IMR-90 (cell line): ENCODE measurements at regions not wholly inside any gene's neighbourhood (a gene's known extent, or its start where the extent isn't known, plus 50 kb on each side); places are given as distances from the start of the nearest gene placed in this dataset.

ENCODE experiments used
- ATAC-seq: fragments of 200-7000 bp; cut with Tn5 transposase; 2 replicates; pipeline ENCODE4 v1.9.1; 2020; ENCODE audit warnings: low read depth, mild to moderate bottlenecking, moderate library complexity
- BruUV-seq: library from RNA; stranded (reverse); fragments of 400-500 nt; replicated peaks from 2 replicates; lab custom pipeline; 2021; lab: Mats Ljungman, UMichigan
- CTCF ChIA-PET: fragments of 300-600 bp; formaldehyde crosslinking; extraction: SDS; loops from one replicate; lab custom pipeline; 2021; ENCODE audit warnings: antibody characterized with exemption; lab: Yijun Ruan, JAX
- POLR2A ChIA-PET: fragments of 300-600 bp; sonication (Branson Sonifier 250); formaldehyde crosslinking; loops from one replicate; lab custom pipeline; 2022; ENCODE audit warnings: antibody characterized with exemption; ENCODE audit not compliant: unreplicated experiment; lab: Charles Lee
- DNase-seq: peaks from one replicate; pipeline ENCODE4 v3.0.0; 2013
- H2AFZ ChIP-seq: replicated peaks from 2 replicates; pipeline ENCODE3; 2013; ENCODE audit warnings: low read length, mild to moderate bottlenecking; ENCODE audit not compliant: poor library complexity
- H2AK5ac ChIP-seq: 2 replicates; pipeline ENCODE4 v1.6.1; 2013; ENCODE audit warnings: low read depth, low read length, inconsistent platforms
- H2AK9ac ChIP-seq: replicated peaks from 2 replicates; pipeline ENCODE3; 2013; ENCODE audit warnings: mild to moderate bottlenecking, low read depth, low read length, moderate library complexity; ENCODE audit not compliant: poor library complexity
- H2BK120ac ChIP-seq: 2 replicates; pipeline ENCODE4 v1.6.1; 2013; ENCODE audit warnings: low read depth, low read length, inconsistent platforms
- H2BK15ac ChIP-seq: 3 replicates; pipeline ENCODE4 v1.6.1; 2013; ENCODE audit warnings: low read depth, low read length, inconsistent platforms
- H2BK20ac ChIP-seq: 2 replicates; pipeline ENCODE4 v1.6.1; 2013; ENCODE audit warnings: low read depth, mild to moderate bottlenecking, inconsistent platforms, low read length, moderate library complexity
- H2BK5ac ChIP-seq: 2 replicates; pipeline ENCODE4 v1.6.1; 2013; ENCODE audit warnings: mild to moderate bottlenecking, low read depth, low read length, inconsistent platforms; ENCODE audit not compliant: poor library complexity, severe bottlenecking
- H3K14ac ChIP-seq: replicated peaks from 2 replicates; pipeline ENCODE4 v1.6.1; 2013; ENCODE audit warnings: low read depth, low read length, inconsistent platforms
- H3K18ac ChIP-seq: 2 replicates; pipeline ENCODE4 v1.6.1; 2013; ENCODE audit warnings: low read depth, low read length, control low read depth
- H3K23ac ChIP-seq: 2 replicates; pipeline ENCODE4 v1.6.1; 2013; ENCODE audit warnings: low read depth, low read length, inconsistent platforms
- H3K27ac ChIP-seq: 2 replicates; pipeline ENCODE4 v1.5.1; 2013; ENCODE audit warnings: mild to moderate bottlenecking, control low read depth, low read length; ENCODE audit not compliant: insufficient read depth
- H3K27me3 ChIP-seq: 2 replicates; pipeline ENCODE4 v1.6.1; 2013; ENCODE audit warnings: low read length; ENCODE audit not compliant: control insufficient read depth, insufficient read depth
- H3K36me3 ChIP-seq: 2 replicates; pipeline ENCODE4 v1.6.1; 2013; ENCODE audit warnings: low read length, mixed read lengths; ENCODE audit not compliant: control insufficient read depth, insufficient read depth
- H3K4ac ChIP-seq: 2 replicates; pipeline ENCODE4 v1.6.1; 2013; ENCODE audit warnings: low read depth, low read length, inconsistent platforms
- H3K4me1 ChIP-seq: 2 replicates; pipeline ENCODE4 v1.6.1; 2013; ENCODE audit warnings: low read length, mixed read lengths; ENCODE audit not compliant: control insufficient read depth, insufficient read depth
- H3K4me2 ChIP-seq: 2 replicates; pipeline ENCODE4 v1.6.1; 2013; ENCODE audit warnings: low read depth, mild to moderate bottlenecking, control low read depth, low read length, moderate library complexity
- H3K4me3 ChIP-seq: 2 replicates; pipeline ENCODE4 v1.5.1; 2013; ENCODE audit warnings: low read depth, mild to moderate bottlenecking, control low read depth, low read length, moderate library complexity; ENCODE audit not compliant: insufficient read depth
- H3K56ac ChIP-seq: 2 replicates; pipeline ENCODE4 v1.6.1; 2013; ENCODE audit warnings: low read length, inconsistent platforms; ENCODE audit not compliant: insufficient read depth; ENCODE audit errors: extremely low read depth
- H3K79me1 ChIP-seq, 2 experiments: 2 replicates each; pipeline ENCODE4 v1.6.1; 2013; ENCODE audit warnings: low read length in 2 of 2, inconsistent platforms in 1 of 2, low read depth in 1 of 2
- H3K9ac ChIP-seq: 2 replicates; pipeline ENCODE4 v1.6.1; 2013; ENCODE audit warnings: low read depth, low read length, control low read depth
- H3K9me1 ChIP-seq: 2 replicates; pipeline ENCODE4 v1.6.1; 2013; ENCODE audit warnings: low read length, inconsistent platforms; ENCODE audit not compliant: insufficient read depth
- H3K9me3 ChIP-seq: 2 replicates; pipeline ENCODE4 v1.6.1; 2013; ENCODE audit warnings: low read length; ENCODE audit not compliant: control insufficient read depth, insufficient read depth
- H4K20me1 ChIP-seq: 2 replicates; pipeline ENCODE4 v1.6.1; 2013; ENCODE audit warnings: low read length, inconsistent platforms; ENCODE audit not compliant: insufficient read depth
- H4K5ac ChIP-seq: 2 replicates; pipeline ENCODE4 v1.6.1; 2013; ENCODE audit warnings: mild to moderate bottlenecking, low read depth, low read length, control low read depth
- H4K8ac ChIP-seq, 2 experiments: 2 replicates each; pipeline ENCODE4 v1.6.1; 2013; ENCODE audit warnings: low read depth in 2 of 2, low read length in 2 of 2, control low read depth in 1 of 2, inconsistent platforms in 1 of 2
- H4K91ac ChIP-seq: 2 replicates; pipeline ENCODE4 v1.6.1; 2013; ENCODE audit warnings: low read depth, low read length, inconsistent platforms; ENCODE audit not compliant: insufficient read depth
- BHLHE40 ChIP-seq: fragments of 150-350 bp; IDR thresholded peaks from 2 replicates; pipeline ENCODE4 v1.6.1; 2016; ENCODE audit warnings: mild to moderate bottlenecking, low read depth, low read length
- CEBPB ChIP-seq: IDR thresholded peaks from 2 replicates; pipeline ENCODE4 v1.6.1; 2012; ENCODE audit warnings: low read depth, low read length, improper control_type of control experiment
- CHD1 ChIP-seq: IDR thresholded peaks from 2 replicates; pipeline ENCODE4 v1.6.1; 2012; ENCODE audit warnings: low read depth, low read length, improper control_type of control experiment
- FOS ChIP-seq: fragments of 150-350 bp; IDR thresholded peaks from 2 replicates; pipeline ENCODE4 v1.6.1; 2016; ENCODE audit warnings: low read depth, low read length
- MAFK ChIP-seq: IDR thresholded peaks from 2 replicates; pipeline ENCODE4 v1.6.1; 2012; ENCODE audit warnings: low read depth, low read length, improper control_type of control experiment
- MAZ ChIP-seq: IDR thresholded peaks from 2 replicates; pipeline ENCODE4 v1.6.1; 2012; ENCODE audit warnings: low read depth, mild to moderate bottlenecking, low read length, improper control_type of control experiment, moderate library complexity, borderline replicate concordance
- MXI1 ChIP-seq: IDR thresholded peaks from 2 replicates; pipeline ENCODE4 v1.6.1; 2012; ENCODE audit warnings: low read depth, mild to moderate bottlenecking, low read length, moderate library complexity, borderline replicate concordance
- NFE2L2 ChIP-seq: fragments of 150-350 bp; IDR thresholded peaks from 2 replicates; pipeline ENCODE4 v1.6.1; 2016; ENCODE audit warnings: low read depth, mild to moderate bottlenecking, low read length
- POLR2A ChIP-seq: IDR thresholded peaks from 2 replicates; pipeline ENCODE4 v1.6.1; 2012; ENCODE audit warnings: mild to moderate bottlenecking, low read depth, low read length
- RAD21 ChIP-seq: IDR thresholded peaks from 2 replicates; pipeline ENCODE4 v1.6.1; 2012; ENCODE audit warnings: low read length, improper control_type of control experiment
- RCOR1 ChIP-seq: IDR thresholded peaks from 2 replicates; pipeline ENCODE4 v1.6.1; 2012; ENCODE audit warnings: mild to moderate bottlenecking, low read length, improper control_type of control experiment; ENCODE audit not compliant: insufficient replicate concordance
- RFX5 ChIP-seq: IDR thresholded peaks from 2 replicates; pipeline ENCODE4 v1.8.0; 2012; ENCODE audit warnings: low read depth, mild to moderate bottlenecking, low read length, moderate library complexity
- SMC3 ChIP-seq: fragments of 150-350 bp; IDR thresholded peaks from 2 replicates; pipeline ENCODE4 v1.6.1; 2016; ENCODE audit warnings: low read depth, mild to moderate bottlenecking, antibody characterized with exemption, low read length, moderate library complexity
- USF2 ChIP-seq: fragments of 150-350 bp; IDR thresholded peaks from 2 replicates; pipeline ENCODE4 v1.6.1; 2017; ENCODE audit warnings: mild to moderate bottlenecking, antibody characterized with exemption, low read length, low read depth
- WGBS, 2 experiments: methylation state at CpG; one replicate each; pipeline versions ENCODE4 v1.1.5 to v1.1.7; 2013; ENCODE audit warnings: missing lambda C conversion rate in 2 of 2; ENCODE audit not compliant: insufficient read length in 1 of 2; ENCODE audit errors: extremely low coverage in 2 of 2; 5-methylcytosine and 5-hydroxymethylcytosine counted together
- dilution Hi-C: fragments of 300-500 bp; cut with HindIII; formaldehyde crosslinking; loops from one replicate; pipeline ENCODE4 v1.14.3; 2018; ENCODE audit warnings: low sequenced_read_pairs; ENCODE audit not compliant: unreplicated experiment
- in situ Hi-C: fragments of 300-500 bp; cut with MboI; formaldehyde crosslinking; loops from 3 replicates; pipeline ENCODE4 v1.14.3; 2019; ENCODE audit warnings: low sequenced_read_pairs, inconsistent platforms, mixed read lengths
- intact Hi-C: fragments of 100-400 bp; cut with micrococcal nuclease; formaldehyde crosslinking; loops from 2 replicates; pipeline ENCODE4 v1.10.0; 2022
- TF ChIP-seq, protein P1 (sequence below): fragments of 150-350 bp; IDR thresholded peaks from 2 replicates; pipeline ENCODE4 v1.6.1; 2016; ENCODE audit warnings: low read depth, mild to moderate bottlenecking, low read length, moderate library complexity, borderline replicate concordance
- TF ChIP-seq, protein P2 (sequence below): conservative IDR thresholded peaks from 2 replicates; pipeline ENCODE4 v1.5.1; 2012; ENCODE audit warnings: mild to moderate bottlenecking, low read depth, low read length, improper control_type of control experiment

DNA sequence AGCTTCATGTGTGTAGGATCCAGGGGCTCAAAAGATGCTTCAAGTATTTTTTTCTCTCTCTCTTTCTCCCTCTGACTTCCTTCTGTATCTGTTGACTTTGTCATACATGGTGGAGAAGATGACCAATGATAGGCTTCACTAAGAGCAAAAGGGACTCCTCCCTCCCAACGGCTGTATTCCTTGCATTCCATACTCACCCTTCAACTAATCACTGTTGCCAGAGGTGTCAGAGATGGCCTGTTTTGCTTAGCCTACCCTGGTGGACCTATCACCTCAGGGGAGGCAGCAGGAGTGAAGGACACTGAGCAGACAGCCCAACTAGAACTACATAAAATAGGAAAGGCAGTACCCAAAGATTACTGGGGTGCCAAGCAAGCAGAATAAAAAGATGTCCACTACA lies 62.2 kb upstream of the C1QTNF7 start:
- Histone ChIP-seq H3K23ac (no peak overlapping the region), H3K27ac (no peak overlapping the region), H4K91ac (no peak overlapping the region), H4K5ac (no peak overlapping the region), H2AK9ac (no peak overlapping the region), H3K27me3 (peaks cover 9% of the 10 kb centered on the region), H3K18ac (no peak overlapping the region), H3K9ac (no peak overlapping the region), H3K4me3 (no peak overlapping the region), H3K4ac (no peak overlapping the region), H3K9me3 (no peaks in the 10 kb centered on the region), H4K8ac (no peak overlapping the region), H3K14ac (no peak overlapping the region), H2BK120ac (no peak overlapping the region), H2BK5ac (no peak overlapping the region), H3K9me1 (no peaks in the 10 kb centered on the region), H3K4me2 (no peak overlapping the region), H3K36me3 (no peaks in the 10 kb centered on the region), H2BK15ac (no peak overlapping the region), H2BK20ac (no peak overlapping the region), H3K56ac (no peak overlapping the region), H2AFZ (no peak overlapping the region), H2AK5ac (no peak overlapping the region), H4K20me1 (no peaks in the 10 kb centered on the region), H3K79me1 (no peaks in the 10 kb centered on the region), H3K4me1 (no peaks in the 10 kb centered on the region; the same call in 1 of the 2 replicates)
- no peak for ATAC-seq
- TF ChIP-seq RFX5 (no peak), MAFK (no peak), CHD1 (no peak), BHLHE40 (no peak), NFE2L2 (no peak), CEBPB (no peak), RAD21 (no peak), POLR2A (no peak), FOS (no peak), SMC3 (no peak), USF2 (no peak), RCOR1 (no peak), MAZ (no peak), MXI1 (no peak)
- TF ChIP-seq, protein P1, sequence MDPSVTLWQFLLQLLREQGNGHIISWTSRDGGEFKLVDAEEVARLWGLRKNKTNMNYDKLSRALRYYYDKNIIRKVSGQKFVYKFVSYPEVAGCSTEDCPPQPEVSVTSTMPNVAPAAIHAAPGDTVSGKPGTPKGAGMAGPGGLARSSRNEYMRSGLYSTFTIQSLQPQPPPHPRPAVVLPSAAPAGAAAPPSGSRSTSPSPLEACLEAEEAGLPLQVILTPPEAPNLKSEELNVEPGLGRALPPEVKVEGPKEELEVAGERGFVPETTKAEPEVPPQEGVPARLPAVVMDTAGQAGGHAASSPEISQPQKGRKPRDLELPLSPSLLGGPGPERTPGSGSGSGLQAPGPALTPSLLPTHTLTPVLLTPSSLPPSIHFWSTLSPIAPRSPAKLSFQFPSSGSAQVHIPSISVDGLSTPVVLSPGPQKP, result no peak
- TF ChIP-seq, protein P2, sequence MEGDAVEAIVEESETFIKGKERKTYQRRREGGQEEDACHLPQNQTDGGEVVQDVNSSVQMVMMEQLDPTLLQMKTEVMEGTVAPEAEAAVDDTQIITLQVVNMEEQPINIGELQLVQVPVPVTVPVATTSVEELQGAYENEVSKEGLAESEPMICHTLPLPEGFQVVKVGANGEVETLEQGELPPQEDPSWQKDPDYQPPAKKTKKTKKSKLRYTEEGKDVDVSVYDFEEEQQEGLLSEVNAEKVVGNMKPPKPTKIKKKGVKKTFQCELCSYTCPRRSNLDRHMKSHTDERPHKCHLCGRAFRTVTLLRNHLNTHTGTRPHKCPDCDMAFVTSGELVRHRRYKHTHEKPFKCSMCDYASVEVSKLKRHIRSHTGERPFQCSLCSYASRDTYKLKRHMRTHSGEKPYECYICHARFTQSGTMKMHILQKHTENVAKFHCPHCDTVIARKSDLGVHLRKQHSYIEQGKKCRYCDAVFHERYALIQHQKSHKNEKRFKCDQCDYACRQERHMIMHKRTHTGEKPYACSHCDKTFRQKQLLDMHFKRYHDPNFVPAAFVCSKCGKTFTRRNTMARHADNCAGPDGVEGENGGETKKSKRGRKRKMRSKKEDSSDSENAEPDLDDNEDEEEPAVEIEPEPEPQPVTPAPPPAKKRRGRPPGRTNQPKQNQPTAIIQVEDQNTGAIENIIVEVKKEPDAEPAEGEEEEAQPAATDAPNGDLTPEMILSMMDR, result no peak
- CTCF ChIA-PET, result no interaction called here
- dilution Hi-C loops (no loop called here), intact Hi-C loops (no loop called here), in situ Hi-C loops (no loop called here)
- no TSS peak for BruUV-seq
- 17% methylated on average over 1 of the region's 1 CpG; no CpG with 5 or more reads in 1 of the 2 experiments for WGBS, 2 experiments
- POLR2A ChIA-PET, result no interaction called here
- DNase-seq, result no peak
